ENCODE measurements at regions not wholly inside any gene's neighbourhood (a gene's known extent, or its start where the extent isn't known, plus 50 kb on each side); places are given as distances from the start of the nearest gene placed in this dataset.

GRCh38 chr12:58496411-58497190 lies 423.7 kb downstream of the LRIG3 start:
- peak; percentile 9 for DNase-seq

- DNase-seq = no peak
These were observed 419.9 kb downstream of the LRIG3 start for GRCh38 chr12:58500399-58500798.

GRCh38 chr12:58502226-58502625 lies 418.1 kb downstream of the LRIG3 start:
- no peak for DNase-seq

GRCh38 chr12:58502841-58503240 lies 417.5 kb downstream of the LRIG3 start:
- DNase-seq = no peak

- no peak for DNase-seq
These were observed 416.6 kb downstream of the LRIG3 start for GRCh38 chr12:58503731-58504130.

GRCh38 chr12:58504143-58504938 lies 416.0 kb downstream of the LRIG3 start:
- DNase-seq = peak; percentile 19

- DNase-seq = no peak
These were observed 411.0 kb downstream of the LRIG3 start for GRCh38 chr12:58509116-58509885.

- no peak for DNase-seq
These were observed 406.9 kb downstream of the LRIG3 start for GRCh38 chr12:58513301-58513834.

- DNase-seq = no peak
These were observed 406.5 kb downstream of the LRIG3 start for GRCh38 chr12:58513852-58514251.

- no peak for DNase-seq
These were observed 400.5 kb downstream of the LRIG3 start for GRCh38 chr12:58519839-58520238.

GRCh38 chr12:58521152-58521551 lies 399.2 kb downstream of the LRIG3 start:
- DNase-seq = no peak

GRCh38 chr12:58521796-58522195 lies 398.5 kb downstream of the LRIG3 start:
- DNase-seq = peak; percentile 4

GRCh38 chr12:58523360-58523759 lies 396.9 kb downstream of the LRIG3 start:
- DNase-seq = no peak

GRCh38 chr12:58528271-58528670 lies 392.0 kb downstream of the LRIG3 start:
- no peak for DNase-seq

- peak; percentile 3 for DNase-seq
These were observed 391.1 kb downstream of the LRIG3 start for GRCh38 chr12:58529114-58529665.

- DNase-seq = peak; percentile 15
These were observed 390.2 kb downstream of the LRIG3 start for GRCh38 chr12:58529897-58530741.

GRCh38 chr12:58530742-58531062 lies 389.6 kb downstream of the LRIG3 start:
- DNase-seq = no peak

GRCh38 chr12:58532855-58533608 lies 387.3 kb downstream of the LRIG3 start:
- DNase-seq = no peak

- no peak for DNase-seq
These were observed 386.7 kb downstream of the LRIG3 start for GRCh38 chr12:58533652-58534051.

- no peak for DNase-seq
These were observed 383.0 kb downstream of the LRIG3 start for GRCh38 chr12:58537278-58537677.

- no peak for DNase-seq
These were observed 381.0 kb downstream of the LRIG3 start for GRCh38 chr12:58539295-58539694.

Measured in T1000 (cell line).